HG03045 (cell line): ENCODE measurements at regions not wholly inside any gene's neighbourhood (a gene's known extent, or its start where the extent isn't known, plus 50 kb on each side); places are given as distances from the start of the nearest gene placed in this dataset.
"Not testable (repeated sequence)": the region's sequence is repeated elsewhere in the genome, so short reads cannot be mapped to it uniquely, and the experiment has no call there.

Experiments
- ATAC-seq: cut with Tn5 transposase; IDR thresholded peaks from one replicate; pipeline ENCODE4 v1.9.1; 2021; ENCODE audit warnings: mild to moderate bottlenecking, moderate library complexity; ENCODE audit not compliant: unreplicated experiment

GRCh38 chr13:69108486-69108885 lies 999.1 kb upstream of the ATXN8OS start:
- ATAC-seq, result no peak

DNA sequence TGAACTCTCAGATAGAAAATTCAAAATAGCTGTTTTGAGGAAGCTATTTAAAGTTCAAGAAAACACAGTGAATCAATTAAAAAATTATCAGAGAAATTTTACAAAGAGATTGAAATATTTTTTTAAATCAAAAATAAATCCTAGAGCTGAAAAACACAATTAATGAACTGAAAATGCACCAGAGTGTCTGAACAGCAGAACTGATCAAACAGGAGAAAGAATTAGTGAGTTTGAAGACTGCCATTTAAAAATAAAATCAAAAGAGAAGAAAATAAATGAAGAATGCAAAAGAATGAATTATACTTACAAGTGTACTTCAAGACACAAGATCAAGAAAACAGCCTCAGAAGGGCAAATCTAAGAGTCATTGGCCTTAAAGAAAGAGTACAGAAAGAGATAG lies 1000.2 kb upstream of the ATXN8OS start:
- no peak for ATAC-seq

DNA sequence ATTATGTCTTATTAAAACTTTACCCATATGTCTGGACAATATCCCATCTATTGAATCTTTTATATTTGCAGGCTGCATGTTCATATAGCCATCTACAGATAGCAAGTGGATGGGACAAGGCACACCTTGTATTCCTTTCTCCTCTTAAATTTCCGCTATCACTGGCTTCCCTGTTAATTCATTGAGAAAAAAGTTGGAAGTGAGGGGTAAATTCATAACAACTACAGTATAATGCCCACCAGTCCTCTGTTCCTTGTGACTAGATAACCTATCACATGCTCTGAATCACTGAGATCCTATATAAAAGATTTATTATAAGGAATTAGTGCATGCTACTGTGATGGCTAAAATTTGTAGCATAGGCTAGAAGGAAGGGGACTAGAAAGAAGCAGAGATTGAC lies 1005.8 kb upstream of the ATXN8OS start:
- ATAC-seq, result no peak

GRCh38 chr13:69094485-69094884 lies 1013.1 kb upstream of the ATXN8OS start:
- ATAC-seq, result no peak

GRCh38 chr13:69092615-69093322 lies 1014.9 kb upstream of the ATXN8OS start:
- ATAC-seq, result no peak

DNA sequence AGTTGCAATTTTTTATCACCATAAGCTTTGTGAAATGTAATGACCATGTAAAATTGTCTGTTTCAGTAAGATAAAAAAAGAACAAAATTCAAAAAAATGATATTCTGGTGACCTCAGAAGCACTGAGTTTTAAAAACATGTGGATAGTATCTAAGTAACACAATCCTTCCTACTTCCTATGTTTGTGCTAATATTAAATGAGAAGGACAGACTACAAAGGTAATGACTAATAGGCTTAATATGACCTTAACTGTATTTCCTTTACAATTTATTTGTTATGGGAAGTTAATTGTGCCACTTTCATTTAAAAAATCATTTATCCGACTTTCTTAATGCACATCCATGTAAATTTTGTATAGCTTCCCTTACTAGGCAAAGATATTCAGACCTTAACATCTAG lies 1030.4 kb upstream of the ATXN8OS start:
- ATAC-seq, result no peak

- ATAC-seq, result no peak
These were observed 1038.0 kb upstream of the ATXN8OS start for GRCh38 chr13:69069554-69070133.

- no peak for ATAC-seq
These were observed 1056.9 kb upstream of the ATXN8OS start for GRCh38 chr13:69050696-69051095.

DNA sequence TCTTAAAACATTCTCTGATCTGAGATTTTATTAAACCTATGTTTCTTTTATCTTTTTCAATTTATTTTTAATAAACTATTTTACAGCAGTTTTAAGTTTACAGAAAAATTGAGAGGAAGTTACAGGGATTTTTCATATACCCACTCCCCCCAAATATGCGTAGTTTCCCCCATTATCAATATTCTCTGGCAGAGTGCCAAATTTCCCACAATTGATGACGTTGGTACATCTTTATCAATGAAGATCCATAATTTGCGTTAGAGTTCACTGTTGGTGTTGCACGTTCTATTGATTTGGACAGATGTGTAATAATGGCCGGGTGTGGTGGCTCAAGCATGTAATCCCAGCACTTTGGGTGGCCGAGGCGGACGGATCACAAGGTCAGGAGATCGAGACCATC lies 1063.0 kb upstream of the ATXN8OS start:
- ATAC-seq, result no peak

- no peak for ATAC-seq
These were observed 1066.7 kb upstream of the ATXN8OS start for GRCh38 chr13:69040898-69041297.

DNA sequence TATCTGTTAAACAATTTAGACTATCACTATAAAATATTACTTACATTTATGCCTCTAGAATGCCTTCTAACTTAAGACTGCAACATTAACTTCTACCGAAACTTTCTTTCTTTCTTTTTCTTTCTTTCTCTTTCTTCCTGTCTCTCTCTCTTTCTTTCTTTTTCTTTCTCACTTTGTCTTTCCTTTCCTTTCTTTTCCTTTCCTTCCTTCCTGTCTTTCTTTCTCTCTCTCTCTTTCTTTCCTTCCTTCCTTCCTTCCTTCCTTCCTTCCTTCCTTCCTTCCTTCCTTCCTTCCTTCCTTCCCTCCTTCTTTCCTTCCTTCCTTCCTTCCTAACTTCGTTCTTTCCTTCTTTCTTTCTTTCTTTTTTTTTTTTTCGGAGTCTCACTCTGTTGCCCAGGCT lies 1071.9 kb upstream of the ATXN8OS start:
- ATAC-seq, result no peak

DNA sequence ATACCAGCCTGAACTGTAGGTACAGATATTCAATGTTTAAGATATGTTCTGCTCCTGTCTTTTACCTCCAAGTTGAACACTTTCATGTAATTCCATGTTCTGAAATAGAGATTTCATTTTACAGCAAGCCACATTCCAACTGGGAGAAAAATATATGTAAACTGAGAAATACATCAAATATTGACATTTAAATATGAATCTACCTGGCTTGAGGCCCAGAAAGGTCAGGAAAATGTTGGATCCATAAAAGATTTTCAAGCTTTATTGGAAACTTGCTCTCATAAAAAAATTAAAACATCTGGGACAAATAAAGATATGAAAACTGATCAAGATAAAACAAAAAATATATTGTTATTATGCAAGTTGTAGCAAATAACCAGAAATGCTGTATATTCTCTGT lies 1078.7 kb upstream of the ATXN8OS start:
- no peak for ATAC-seq

GRCh38 chr13:69020120-69020519 lies 1087.5 kb upstream of the ATXN8OS start:
- ATAC-seq, result no peak

DNA sequence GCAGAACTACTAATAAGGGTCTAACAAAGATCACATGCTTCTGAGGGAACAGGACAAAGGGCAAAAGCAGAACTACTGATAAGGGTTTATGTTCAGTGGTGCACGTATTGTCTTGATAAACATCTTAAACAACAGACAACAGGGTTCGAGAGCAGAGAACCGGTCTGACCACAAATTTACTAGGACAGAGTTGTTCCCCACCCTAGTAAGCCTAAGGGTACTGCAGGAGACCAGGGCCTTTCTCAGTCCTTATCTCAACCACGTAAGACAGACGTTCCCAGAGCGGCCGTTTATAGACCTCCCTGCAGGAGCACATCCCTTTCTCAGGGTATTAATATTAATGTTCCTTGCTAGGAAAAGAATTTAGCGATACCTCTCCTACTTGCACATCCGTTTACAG lies 1089.5 kb upstream of the ATXN8OS start:
- not testable (repeated sequence) for ATAC-seq

DNA sequence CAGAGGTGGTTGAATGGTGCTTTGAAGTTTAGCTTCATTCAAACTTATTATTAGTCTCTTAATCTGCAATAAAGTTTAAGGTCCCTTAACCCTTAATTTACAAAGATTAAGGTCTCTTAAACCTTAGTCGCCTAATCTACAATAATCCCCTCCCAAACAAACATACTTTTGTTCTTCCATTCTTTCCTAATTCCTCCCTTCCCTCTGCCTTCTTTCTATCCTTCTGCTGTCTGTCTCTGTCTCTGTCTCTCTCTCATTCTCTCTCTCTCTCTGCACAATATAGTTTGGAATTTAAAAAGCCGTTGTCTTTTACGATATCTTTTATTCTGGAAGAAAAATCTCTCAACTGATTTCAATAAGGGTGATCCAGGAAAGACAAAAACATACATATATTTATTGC lies 1096.8 kb upstream of the ATXN8OS start:
- ATAC-seq, result no peak

- ATAC-seq, result no peak
These were observed 1099.1 kb upstream of the ATXN8OS start for GRCh38 chr13:69008499-69008898.

- ATAC-seq, result no peak
These were observed 1109.6 kb upstream of the ATXN8OS start for GRCh38 chr13:68998056-68998455.

GRCh38 chr13:68996668-68997025 lies 1111.0 kb upstream of the ATXN8OS start:
- ATAC-seq, result no peak

DNA sequence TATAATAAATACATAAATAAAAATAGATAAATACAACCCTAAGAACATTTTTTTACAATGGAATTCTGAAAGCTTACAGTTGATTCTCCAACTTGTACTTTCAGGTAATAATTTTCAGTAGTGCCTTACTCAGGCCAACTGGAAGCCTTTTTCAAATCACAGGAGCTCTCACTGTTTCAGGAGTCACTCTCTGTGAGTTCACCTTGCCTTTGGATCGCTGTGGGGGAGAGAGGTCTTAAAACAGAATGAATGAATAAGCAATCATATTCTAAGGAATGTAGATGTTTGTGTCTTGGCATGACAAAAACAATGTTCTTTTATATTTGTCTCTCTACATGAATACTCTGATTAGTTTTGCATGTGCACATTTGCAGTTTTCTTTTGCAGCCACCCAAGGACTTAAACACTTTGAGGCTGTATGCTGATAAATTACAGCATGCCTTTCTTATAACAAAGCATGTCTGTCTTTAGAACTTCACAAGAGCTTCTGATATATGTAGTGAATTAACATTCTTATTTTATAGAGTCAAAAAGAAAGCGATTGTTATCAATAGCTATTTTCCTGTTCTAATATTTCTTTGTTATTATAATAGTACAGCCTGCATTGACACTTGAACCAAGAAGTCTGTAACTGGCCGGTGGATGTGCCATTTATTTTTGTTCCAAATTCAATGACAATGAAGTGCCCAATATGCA lies 1111.5 kb upstream of the ATXN8OS start:
- no peak for ATAC-seq

DNA sequence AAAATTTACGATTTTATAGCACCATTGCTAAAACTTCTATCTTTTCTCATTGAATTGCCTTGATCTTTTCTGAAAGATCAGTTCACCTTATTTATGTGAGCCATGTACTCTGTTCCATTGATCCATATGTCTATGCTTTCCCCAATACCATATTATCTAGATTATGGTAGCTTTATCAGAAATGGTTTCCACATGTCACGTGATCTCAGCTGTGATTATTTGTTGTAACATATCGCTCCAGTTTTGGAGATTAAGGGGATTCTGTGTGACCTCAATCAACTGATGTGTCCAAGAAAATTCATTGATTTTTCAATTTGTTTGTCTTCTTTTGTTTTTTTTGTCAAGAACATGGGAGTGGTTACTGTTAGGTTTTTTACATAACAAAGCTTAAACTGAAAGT lies 1114.5 kb upstream of the ATXN8OS start:
- ATAC-seq, result no peak

GRCh38 chr13:68988176-68988575 lies 1119.5 kb upstream of the ATXN8OS start:
- no peak for ATAC-seq

DNA sequence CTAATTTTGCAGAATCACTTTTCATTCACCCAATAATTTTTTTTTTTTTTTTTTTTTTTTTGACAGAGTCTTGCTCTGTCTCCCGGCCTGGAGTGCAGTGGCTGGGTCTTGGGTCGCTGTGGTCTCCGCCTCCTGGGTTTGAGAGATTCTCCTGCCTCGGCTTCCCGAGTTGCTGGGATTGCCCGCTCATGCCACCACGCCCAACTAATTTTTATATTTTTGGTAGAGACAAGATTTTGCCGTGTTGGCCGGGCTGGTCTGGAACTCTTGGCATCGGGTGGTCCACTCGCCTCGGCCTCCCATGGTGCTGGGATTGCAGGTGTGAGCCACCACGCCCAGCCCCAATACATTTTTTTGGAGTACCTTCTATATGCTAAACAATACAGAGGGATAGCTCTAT lies 1120.0 kb upstream of the ATXN8OS start:
- no peak for ATAC-seq
